ENCODE measurements at regions not wholly inside any gene's neighbourhood (a gene's known extent, or its start where the extent isn't known, plus 50 kb on each side); places are given as distances from the start of the nearest gene placed in this dataset.
A peak's percentile ranks its signal among the peaks of the same experiment; 100 is the strongest.
"Not testable (repeated sequence)": the region's sequence is repeated elsewhere in the genome, so short reads cannot be mapped to it uniquely, and the experiment has no call there.

GRCh38 chr9:24180572-24180971 lies 354.5 kb upstream of the ELAVL2 start:
- peak; percentile 78 for TF ChIP-seq ZNF585B (tag by site-specific recombination; IDR thresholded peaks at IDR 0.05)
- TF ChIP-seq TRIM28 (IDR thresholded peaks at IDR 0.05; ENCODE audit: borderline replicate concordance, low read length), result peak; percentile 32; the same call in 1 of the 2 replicates
- TF ChIP-seq SETDB1 (IDR thresholded peaks at IDR 0.05; ENCODE audit: insufficient read length, low read length), result peak; percentile 33
- H3K9me3 ChIP-seq (ENCODE audit: control insufficient read depth, insufficient read depth, low read depth, low read length); CTCF ChIA-PET; H3K4me3 ChIP-seq (ENCODE audit: low read depth, low read length); POLR2A ChIA-PET; H3K4me1 ChIP-seq (ENCODE audit: control insufficient read depth, insufficient read depth, low read length); H3K27ac ChIP-seq (ENCODE audit: extremely low read depth, low read depth, low read length); H3K36me3 ChIP-seq (ENCODE audit: control insufficient read depth in 2 of 2, insufficient read depth in 1 of 2, low read length in 2 of 2): not testable (repeated sequence)

GRCh38 chr9:24144796-24145195 lies 318.8 kb upstream of the ELAVL2 start:
- Histone ChIP-seq H3K9me3 (ENCODE audit: control insufficient read depth, insufficient read depth, low read depth, low read length) (no peaks in the 10 kb centered on the region), H3K27ac (ENCODE audit: extremely low read depth, low read depth, low read length) (no peak overlapping the region), H3K4me1 (ENCODE audit: control insufficient read depth, insufficient read depth, low read length) (no peaks in the 10 kb centered on the region), H3K4me3 (ENCODE audit: low read depth, low read length) (no peak overlapping the region), H3K36me3 (ENCODE audit: control insufficient read depth in 2 of 2, insufficient read depth in 1 of 2, low read length in 2 of 2) (no peaks in the 10 kb centered on the region)
- ChIA-PET CTCF (interaction anchor here (0.7 kb wide), 1 partner anchor 607 kb away, joined by 3 read pairs; no protein-coding TSS in a partner anchor), POLR2A (no interaction called here)
- no peak for TF ChIP-seq ZNF555 (tag by site-specific recombination; conservative IDR thresholded peaks at IDR 0.05)
- TF ChIP-seq ZNF280C (tag by site-specific recombination; IDR thresholded peaks at IDR 0.05), result no peak
- TF ChIP-seq ZNF24 (tag by site-specific recombination; IDR thresholded peaks at IDR 0.05), result no peak
- TF ChIP-seq ELK4 (IDR thresholded peaks at IDR 0.05; ENCODE audit: borderline replicate concordance, low read depth, low read length), result no peak
- TF ChIP-seq IKZF3 (tag by site-specific recombination; IDR thresholded peaks at IDR 0.05), result no peak
- no peak for TF ChIP-seq ZNF549 (tag by site-specific recombination; IDR thresholded peaks at IDR 0.05)
- no peak for TF ChIP-seq HOXC10 (CRISPR knock-in tag; IDR thresholded peaks at IDR 0.05)
- TF ChIP-seq GLI4 (tag by site-specific recombination; IDR thresholded peaks at IDR 0.05), result no peak
- no peak for TF ChIP-seq ZFP41 (tag by site-specific recombination; IDR thresholded peaks at IDR 0.05; ENCODE audit: borderline replicate concordance)
- no peak for TF ChIP-seq ZSCAN18 (tag by site-specific recombination; IDR thresholded peaks at IDR 0.05)
- TF ChIP-seq ATF2 (tag by site-specific recombination; IDR thresholded peaks at IDR 0.05; ENCODE audit: low read depth), result no peak
- no peak for TF ChIP-seq ZNF391 (tag by site-specific recombination; IDR thresholded peaks at IDR 0.05; ENCODE audit: borderline replicate concordance, low read depth)
- no peak for TF ChIP-seq ZNF10 (tag by site-specific recombination; IDR thresholded peaks at IDR 0.05)
- TF ChIP-seq ZNF248 (tag by site-specific recombination; IDR thresholded peaks at IDR 0.05), result no peak
- TF ChIP-seq ZNF239 (tag by site-specific recombination; IDR thresholded peaks at IDR 0.05), result no peak
- no peak for TF ChIP-seq ZNF449 (tag by site-specific recombination; IDR thresholded peaks at IDR 0.05)
- no peak for TF ChIP-seq ZBTB8A (tag by site-specific recombination; IDR thresholded peaks at IDR 0.05)

- H3K36me3 ChIP-seq (ENCODE audit: control insufficient read depth in 2 of 2, insufficient read depth in 1 of 2, low read length in 2 of 2); H3K9me3 ChIP-seq (ENCODE audit: control insufficient read depth, insufficient read depth, low read depth, low read length); H3K4me1 ChIP-seq (ENCODE audit: control insufficient read depth, insufficient read depth, low read length); POLR2A ChIA-PET; H3K27ac ChIP-seq (ENCODE audit: extremely low read depth, low read depth, low read length); CTCF ChIA-PET; H3K4me3 ChIP-seq (ENCODE audit: low read depth, low read length): not testable (repeated sequence)
Observed at GRCh38 chr9:24135072-24135471, 309.0 kb upstream of the ELAVL2 start.
